ENCODE measurements at regions not wholly inside any gene's neighbourhood (a gene's known extent, or its start where the extent isn't known, plus 50 kb on each side); places are given as distances from the start of the nearest gene placed in this dataset.

DNA sequence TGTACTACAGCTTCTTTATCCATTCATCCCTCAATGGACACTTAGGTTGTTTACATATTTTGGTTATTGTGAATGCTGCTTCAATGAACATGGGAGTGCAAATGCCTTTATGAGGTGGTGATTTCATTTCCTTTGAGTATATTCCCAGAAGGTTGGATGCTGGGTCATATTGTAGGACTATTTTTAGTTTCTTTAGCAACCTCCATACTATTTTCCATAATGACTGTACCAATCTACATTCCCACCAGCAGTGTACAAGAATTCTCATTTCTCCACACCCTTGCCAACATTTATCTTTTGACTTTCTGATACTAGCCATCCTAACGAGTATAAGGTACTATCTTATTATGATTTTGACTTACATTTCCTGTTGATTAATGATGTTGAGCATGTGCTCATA lies 269.0 kb downstream of the C6orf118 start:
- TF ChIP-seq CTCF (IDR thresholded peaks at IDR 0.05; ENCODE audit: low read depth, low read length) (no peak), EZH2phosphoT487 (IDR thresholded peaks at IDR 0.05; ENCODE audit: low read depth) (no peak)
